PFSK-1 (cell line): ENCODE measurements at regions not wholly inside any gene's neighbourhood (a gene's known extent, or its start where the extent isn't known, plus 50 kb on each side); places are given as distances from the start of the nearest gene placed in this dataset.

Experiments
- POLR2AphosphoS5 ChIP-seq: IDR thresholded peaks from 2 replicates; pipeline ENCODE4 v1.6.1; 2012; ENCODE audit warnings: low read depth, mild to moderate bottlenecking, control low read depth, low read length, moderate library complexity
- REST ChIP-seq, 2 experiments: IDR thresholded peaks; 2 replicates each; pipeline versions ENCODE4 v1.6.1 to v1.8.0; 2011 to 2012; ENCODE audit warnings: low read depth in 2 of 2, low read length in 2 of 2, control low read depth in 1 of 2, inconsistent platforms in 1 of 2, mild to moderate bottlenecking in 1 of 2, moderate library complexity in 1 of 2; ENCODE audit not compliant: insufficient read depth in 1 of 2
- SIN3A ChIP-seq: IDR thresholded peaks from 2 replicates; pipeline ENCODE4 v1.6.1; 2012; ENCODE audit warnings: mild to moderate bottlenecking, low read length, moderate library complexity, borderline replicate concordance; ENCODE audit not compliant: insufficient read depth

GRCh38 chr10:111732166-111732785 lies 451.3 kb downstream of the GPAM start:
- no peak for TF ChIP-seq SIN3A
- no peak for TF ChIP-seq REST (IDR thresholded peaks at IDR 0.05; ENCODE audit: insufficient read depth in 1 of 2, low read depth in 2 of 2, low read length in 2 of 2)
- TF ChIP-seq POLR2AphosphoS5 = no peak
